ENCODE measurements at regions not wholly inside any gene's neighbourhood (a gene's known extent, or its start where the extent isn't known, plus 50 kb on each side); places are given as distances from the start of the nearest gene placed in this dataset.
"Not testable (repeated sequence)": the region's sequence is repeated elsewhere in the genome, so short reads cannot be mapped to it uniquely, and the experiment has no call there.

GRCh38 chr13:50133358-50133953 is 118.2 kb downstream of the KCNRG start (continued):
- TF ChIP-seq ZFP30 (CRISPR knock-in tag; IDR thresholded peaks at IDR 0.05) (no peak), ZNF8 (CRISPR knock-in tag; IDR thresholded peaks at IDR 0.05) (no peak), ZNF565 (CRISPR knock-in tag; conservative IDR thresholded peaks at IDR 0.05; ENCODE audit: low read depth) (no peak), CREB5 (CRISPR knock-in tag; IDR thresholded peaks at IDR 0.05; ENCODE audit: low read depth) (no peak), ISL1 (CRISPR knock-in tag; IDR thresholded peaks at IDR 0.05) (no peak), GLIS3 (CRISPR knock-in tag; IDR thresholded peaks at IDR 0.05) (no peak), ZC3H10 (CRISPR knock-in tag; IDR thresholded peaks at IDR 0.05) (no peak), BACH2 (CRISPR knock-in tag; IDR thresholded peaks at IDR 0.05; ENCODE audit: borderline replicate concordance) (no peak), SNAI2 (CRISPR knock-in tag; IDR thresholded peaks at IDR 0.05) (no peak)

- TF ChIP-seq ZFP3 (CRISPR knock-in tag; IDR thresholded peaks at IDR 0.05): no peak
- no peak for ATAC-seq
Observed at GRCh38 chr13:50136226-50136625, 121.0 kb downstream of the KCNRG start.

- no peak for TF ChIP-seq PATZ1 (CRISPR knock-in tag; IDR thresholded peaks at IDR 0.05; ENCODE audit: borderline replicate concordance)
- TF ChIP-seq RARB (CRISPR knock-in tag; IDR thresholded peaks at IDR 0.05): no peak
- TF ChIP-seq ISL1 (CRISPR knock-in tag; IDR thresholded peaks at IDR 0.05): no peak
- TF ChIP-seq OSR1 (CRISPR knock-in tag; IDR thresholded peaks at IDR 0.05): no peak
- TF ChIP-seq TCF4 (CRISPR knock-in tag; IDR thresholded peaks at IDR 0.05; ENCODE audit: borderline replicate concordance): no peak
- no peak for TF ChIP-seq TSHZ2 (CRISPR knock-in tag; IDR thresholded peaks at IDR 0.05)
- TF ChIP-seq CREB5 (CRISPR knock-in tag; IDR thresholded peaks at IDR 0.05; ENCODE audit: low read depth): no peak
- no peak for TF ChIP-seq SNAI2 (CRISPR knock-in tag; IDR thresholded peaks at IDR 0.05)
- no peak for TF ChIP-seq ZFP3 (CRISPR knock-in tag; IDR thresholded peaks at IDR 0.05)
- no peak for TF ChIP-seq CSDC2 (CRISPR knock-in tag; IDR thresholded peaks at IDR 0.05)
- TF ChIP-seq PPARA (CRISPR knock-in tag; IDR thresholded peaks at IDR 0.05; ENCODE audit: borderline replicate concordance): no peak
- no peak for TF ChIP-seq ZNF565 (CRISPR knock-in tag; conservative IDR thresholded peaks at IDR 0.05; ENCODE audit: low read depth)
- TF ChIP-seq ZNF8 (CRISPR knock-in tag; IDR thresholded peaks at IDR 0.05): no peak
- TF ChIP-seq BACH2 (CRISPR knock-in tag; IDR thresholded peaks at IDR 0.05; ENCODE audit: borderline replicate concordance): no peak
- no peak for TF ChIP-seq POU6F1 (CRISPR knock-in tag; IDR thresholded peaks at IDR 0.05; ENCODE audit: borderline replicate concordance, low read depth)
- TF ChIP-seq ZNF70 (CRISPR knock-in tag; IDR thresholded peaks at IDR 0.05): no peak
- TF ChIP-seq TOX (CRISPR knock-in tag; IDR thresholded peaks at IDR 0.05; ENCODE audit: borderline replicate concordance): no peak
- no peak for TF ChIP-seq ARNTL (CRISPR knock-in tag; IDR thresholded peaks at IDR 0.05; ENCODE audit: borderline replicate concordance, low read depth)
Observed at GRCh38 chr13:50136678-50137077, 121.4 kb downstream of the KCNRG start.

GRCh38 chr13:50139435-50139934 is 124.2 kb downstream of the KCNRG start:
- ATAC-seq: not testable (repeated sequence)

More at GRCh38 chr13:50136678-50137077, 121.4 kb downstream of the KCNRG start:
- no peak for ATAC-seq

All from SK-N-SH treated with all-trans-retinoic acid at 6 μM for 48 hours (cell line).